Motor neuron (in vitro differentiated cells): ENCODE measurements at regions not wholly inside any gene's neighbourhood (a gene's known extent, or its start where the extent isn't known, plus 50 kb on each side); places are given as distances from the start of the nearest gene placed in this dataset.

ENCODE experiments used
- ATAC-seq, 8 experiments: fragments of 200-7000 bp; cut with Tn5 transposase; replicated peaks in 6 of 8; 2 replicates each; pipeline ENCODE4 v1.8.0; 2021; ENCODE audit warnings: mild to moderate bottlenecking in 8 of 8, moderate library complexity in 8 of 8
- H3K27ac ChIP-seq, 2 donors: fragments of 250-450 bp; sonication (Bioruptor Pico); 2 replicates each; pipeline ENCODE4 v1.9.0; 2021; ENCODE audit warnings: antibody characterized with exemption in 2 of 2, mild to moderate bottlenecking in 2 of 2, moderate library complexity in 1 of 2
- H3K4me1 ChIP-seq, 2 donors: fragments of 250-450 bp; sonication (Bioruptor Pico); replicated peaks in 1 of 2; 2 replicates each; pipeline ENCODE4 v1.6.1; 2021; ENCODE audit warnings: antibody characterized with exemption in 2 of 2, mild to moderate bottlenecking in 2 of 2, moderate library complexity in 1 of 2
- H3K4me3 ChIP-seq, 5 donors: fragments of 250-450 bp; sonication (Bioruptor Pico); 2 replicates each; pipeline ENCODE4 v1.9.0; 2021; ENCODE audit warnings: antibody characterized with exemption in 5 of 5, mild to moderate bottlenecking in 5 of 5, moderate library complexity in 4 of 5
- WGBS, 10 experiments: fragments of 450-650 bp; shearing (Covaris generic); methylation state at CpG; one replicate each; pipeline ENCODE4 v1.0.0; 2022; 5-methylcytosine and 5-hydroxymethylcytosine counted together
- in situ Hi-C, 9 experiments: fragments of 400-800 bp; cut with MboI; loops; one replicate each; pipeline ENCODE4 v1.15.0; 2021; ENCODE audit warnings: low sequenced_read_pairs in 9 of 9, low pct_unique_long_range_greater_than_20kb in 2 of 9; ENCODE audit not compliant: unreplicated experiment in 9 of 9

DNA sequence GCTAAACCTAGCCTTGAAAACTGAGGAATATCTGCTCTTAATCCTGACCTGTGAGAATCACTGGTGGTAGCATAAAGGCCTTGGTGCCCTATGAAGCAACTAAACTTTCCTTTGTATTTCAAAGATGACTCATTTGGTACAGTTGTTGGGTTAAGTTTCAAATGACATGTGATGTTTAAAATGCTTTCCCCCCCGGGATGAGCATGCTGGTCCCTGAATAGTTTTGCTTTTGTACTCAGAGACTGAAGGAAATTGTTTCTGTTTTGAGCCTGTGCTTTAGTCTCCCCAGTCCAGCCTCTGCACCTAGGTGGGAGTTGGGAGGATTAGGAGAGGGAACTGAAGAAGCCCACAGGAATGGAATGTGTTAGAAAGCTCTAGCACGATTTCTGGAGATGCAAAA lies 258.9 kb upstream of the NPY start:
- 0 to 86% (median 40%) methylated on average over 1 to 2 of the region's 2 CpGs; no CpG with 5 or more reads in 1 of the 10 experiments for WGBS, 10 experiments
- peaks cover 4 to 10% of the 10 kb centered on the region in 2 donors for H3K4me1 ChIP-seq
- in situ Hi-C loops: no loop called here
- H3K27ac ChIP-seq: peak overlapping the region in 1 of 2 donors; percentile 20
- ATAC-seq: peak in 7 of 8 experiments; percentile 22 to 64 (median 54)
- H3K4me3 ChIP-seq: no peak overlapping the region

DNA sequence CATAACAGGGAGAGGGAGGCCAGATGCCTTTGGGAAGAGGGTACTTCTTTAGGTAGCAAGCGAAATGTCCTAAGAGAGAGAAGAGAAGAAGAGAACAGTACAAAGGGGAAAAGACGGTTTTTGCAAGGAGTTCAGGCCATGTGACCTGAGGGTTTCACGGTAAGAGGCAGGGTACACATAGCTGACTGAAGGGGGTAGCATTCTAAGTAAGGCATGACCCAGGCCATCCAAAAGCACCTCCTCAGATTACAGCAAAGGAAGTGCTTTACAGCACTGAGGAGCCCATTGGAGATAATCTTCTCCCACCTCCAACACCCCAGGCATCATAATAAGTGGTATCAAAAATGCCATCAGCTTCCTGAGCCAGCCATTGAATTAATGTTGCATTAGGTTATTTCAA lies 258.2 kb upstream of the NPY start:
- H3K4me3 ChIP-seq: no peak overlapping the region
- 21 to 100% (median 76%) methylated on average over 1 to 3 of the region's 3 CpGs for WGBS, 10 experiments
- no peak overlapping the region for H3K27ac ChIP-seq
- in situ Hi-C loops: no loop called here
- H3K4me1 ChIP-seq: peaks cover 4 to 10% of the 10 kb centered on the region in 2 donors
- ATAC-seq: no peak

DNA sequence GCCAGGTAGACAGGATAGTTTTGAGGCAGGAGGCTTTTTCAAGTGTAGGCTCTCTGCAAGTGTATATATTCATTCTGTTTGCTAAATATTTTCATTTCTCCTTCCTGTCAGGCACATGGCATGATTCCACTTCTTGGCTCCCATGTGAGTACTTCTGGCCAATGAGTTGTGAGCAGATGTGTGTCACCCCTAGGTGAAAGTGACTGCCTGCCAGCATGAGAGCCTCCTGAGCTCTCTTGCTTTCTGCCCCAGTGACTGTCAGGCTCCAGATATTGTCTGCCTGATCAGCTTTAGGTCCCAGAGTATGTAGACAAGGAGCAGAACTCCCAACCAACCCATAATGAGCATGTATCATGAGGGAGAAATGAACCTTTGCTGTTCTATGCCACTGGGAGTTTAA lies 257.6 kb upstream of the NPY start:
- ATAC-seq: no peak

DNA sequence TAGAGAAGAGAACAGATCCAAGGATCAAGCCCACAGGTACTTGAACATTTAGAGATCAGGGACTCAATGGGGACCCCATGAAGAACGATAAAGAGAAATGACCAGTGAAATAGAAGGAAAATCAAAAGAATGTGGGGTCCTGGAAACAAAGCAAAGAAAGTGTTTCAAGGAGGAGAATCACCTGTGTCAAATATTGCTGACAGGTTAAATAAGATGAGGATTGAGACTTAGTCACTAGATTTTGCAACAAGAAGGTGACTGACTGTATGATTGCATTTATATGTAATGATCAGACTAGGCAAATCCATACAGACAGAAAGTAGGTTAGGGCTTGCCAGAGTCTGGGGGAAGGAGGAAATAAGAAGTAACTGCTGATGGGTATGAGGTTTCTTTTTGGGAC lies 254.9 kb upstream of the NPY start:
- Histone ChIP-seq H3K4me3 (no peak overlapping the region), H3K27ac (no peak overlapping the region), H3K4me1 (peaks cover 4 to 10% of the 10 kb centered on the region in 2 donors)
- in situ Hi-C loops: no loop called here
- ATAC-seq: no peak
- 0 to 100% (median 81%) methylated on average over 1 of the region's 1 CpG; no CpG with 5 or more reads in 1 of the 10 experiments for WGBS, 10 experiments

More for the DNA sequence above, 257.6 kb upstream of the NPY start:
- Histone ChIP-seq H3K27ac (no peak overlapping the region), H3K4me3 (no peak overlapping the region), H3K4me1 (peaks cover 4 to 10% of the 10 kb centered on the region in 2 donors)
- in situ Hi-C loops: no loop called here

DNA sequence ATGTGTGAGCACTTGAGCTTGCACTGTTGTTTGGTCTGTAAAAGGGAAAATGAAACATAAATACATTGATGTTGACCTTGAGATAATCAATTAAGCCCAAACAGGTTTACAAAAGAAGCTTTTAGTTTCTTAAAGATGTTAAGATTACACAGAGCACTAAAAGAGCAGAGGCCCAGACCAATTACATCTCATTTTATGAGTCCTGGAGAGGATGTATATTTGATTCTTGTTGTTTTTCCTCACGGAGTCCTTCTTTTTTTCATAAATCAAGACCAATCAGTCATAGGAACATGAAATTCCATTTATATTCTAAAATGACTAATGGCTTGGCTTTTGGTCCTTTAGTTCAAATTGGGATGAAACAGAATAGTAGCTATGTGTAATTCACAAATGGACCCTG lies 249.7 kb upstream of the NPY start:
- WGBS, 10 experiments: 0 to 100% (median 79%) methylated on average over 1 of the region's 1 CpG; no CpG with 5 or more reads in 4 of the 10 experiments
- H3K27ac ChIP-seq: no peak overlapping the region
- in situ Hi-C loops: no loop called here
- ATAC-seq: no peak
- H3K4me3 ChIP-seq: no peak overlapping the region
- no peaks in the 10 kb centered on the region for H3K4me1 ChIP-seq

DNA sequence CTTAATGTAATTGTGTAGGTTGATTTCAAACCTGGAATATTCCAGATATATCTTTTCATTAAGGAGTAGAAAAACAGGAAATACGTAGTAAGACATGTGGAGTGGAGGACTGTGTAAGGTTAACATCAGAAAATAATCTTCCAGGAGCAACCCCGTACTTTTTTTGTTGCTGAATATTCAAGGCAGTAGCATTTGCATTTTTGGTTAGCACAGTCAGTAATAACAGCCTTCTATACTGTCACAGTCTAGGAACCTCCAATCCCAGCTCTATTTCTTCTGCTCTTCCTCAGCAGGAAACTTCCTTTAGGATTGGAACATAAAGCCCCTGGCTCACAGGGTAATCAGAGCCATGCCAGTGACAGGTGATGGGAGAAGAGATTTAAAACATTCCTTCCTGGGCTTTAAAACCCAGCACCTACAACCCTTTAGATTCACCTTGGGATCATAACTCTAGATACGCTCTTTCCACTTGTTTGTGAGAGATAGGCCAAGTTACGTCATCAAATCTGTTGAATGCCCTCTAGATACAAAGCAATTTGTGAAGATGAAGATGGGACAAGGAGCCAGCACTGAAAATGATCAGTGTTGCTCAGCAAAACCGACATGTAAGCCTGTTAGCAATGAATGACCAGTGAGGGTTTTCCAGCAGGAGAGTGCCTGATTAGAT lies 248.5 kb upstream of the NPY start:
- H3K4me3 ChIP-seq: no peak overlapping the region
- ATAC-seq: peak in 3 of 8 experiments; percentile 60 to 75 (median 74)
- H3K4me1 ChIP-seq: no peaks in the 10 kb centered on the region
- in situ Hi-C loops: no loop called here
- WGBS, 10 experiments: 0 to 100% (median 67%) methylated on average over 1 to 4 of the region's 5 CpGs; no CpG with 5 or more reads in 1 of the 10 experiments
- H3K27ac ChIP-seq: no peak overlapping the region

DNA sequence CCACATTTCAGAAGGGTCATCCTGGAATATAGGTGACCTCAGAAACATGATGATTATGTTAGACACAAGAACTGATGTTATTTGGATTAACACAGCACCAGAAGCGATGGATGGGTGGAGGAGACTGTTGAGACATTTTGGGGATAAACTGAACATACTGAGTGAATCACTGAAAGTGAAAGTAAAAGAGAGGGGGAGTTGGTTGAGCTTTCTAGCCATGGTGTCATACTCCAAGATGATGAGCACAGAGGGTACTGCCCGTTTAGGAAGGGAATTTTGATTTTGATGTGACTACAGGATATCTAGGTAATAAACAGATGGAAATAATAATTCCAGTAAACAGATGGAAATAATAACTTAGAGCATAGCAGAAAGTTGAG lies 248.0 kb upstream of the NPY start:
- 0 to 100% (median 58%) methylated on average over 1 to 2 of the region's 2 CpGs; no CpG with 5 or more reads in 2 of the 10 experiments for WGBS, 10 experiments
- in situ Hi-C loops: no loop called here
- H3K4me1 ChIP-seq: no peaks in the 10 kb centered on the region
- no peak overlapping the region for H3K4me3 ChIP-seq
- ATAC-seq: peak in 3 of 8 experiments; percentile 22 to 77 (median 46)
- no peak overlapping the region for H3K27ac ChIP-seq

DNA sequence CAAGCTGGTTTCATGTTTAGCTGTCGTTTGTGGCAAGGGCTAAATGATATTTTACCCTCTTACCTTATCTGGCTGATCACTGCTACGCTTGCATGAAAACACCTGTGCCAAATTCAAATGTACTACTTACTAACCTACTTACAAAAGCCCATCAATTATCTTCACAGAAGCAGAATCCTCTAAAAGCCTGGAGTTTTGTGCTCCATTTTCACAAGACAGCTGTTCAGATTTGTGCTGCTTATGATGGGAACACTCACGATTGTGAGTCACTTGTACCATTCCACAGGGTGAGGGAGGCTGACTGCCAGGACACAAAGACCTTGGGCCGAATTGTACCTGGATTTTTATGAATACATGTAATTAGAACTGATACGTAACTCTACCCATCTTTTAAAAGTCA lies 245.0 kb upstream of the NPY start:
- no peak for ATAC-seq
- WGBS, 10 experiments: 33 to 100% (median 57%) methylated on average over 1 to 5 of the region's 5 CpGs; no CpG with 5 or more reads in 1 of the 10 experiments
- no peak overlapping the region for H3K4me3 ChIP-seq
- H3K4me1 ChIP-seq: no peaks in the 10 kb centered on the region
- in situ Hi-C loops: no loop called here
- H3K27ac ChIP-seq: no peak overlapping the region

DNA sequence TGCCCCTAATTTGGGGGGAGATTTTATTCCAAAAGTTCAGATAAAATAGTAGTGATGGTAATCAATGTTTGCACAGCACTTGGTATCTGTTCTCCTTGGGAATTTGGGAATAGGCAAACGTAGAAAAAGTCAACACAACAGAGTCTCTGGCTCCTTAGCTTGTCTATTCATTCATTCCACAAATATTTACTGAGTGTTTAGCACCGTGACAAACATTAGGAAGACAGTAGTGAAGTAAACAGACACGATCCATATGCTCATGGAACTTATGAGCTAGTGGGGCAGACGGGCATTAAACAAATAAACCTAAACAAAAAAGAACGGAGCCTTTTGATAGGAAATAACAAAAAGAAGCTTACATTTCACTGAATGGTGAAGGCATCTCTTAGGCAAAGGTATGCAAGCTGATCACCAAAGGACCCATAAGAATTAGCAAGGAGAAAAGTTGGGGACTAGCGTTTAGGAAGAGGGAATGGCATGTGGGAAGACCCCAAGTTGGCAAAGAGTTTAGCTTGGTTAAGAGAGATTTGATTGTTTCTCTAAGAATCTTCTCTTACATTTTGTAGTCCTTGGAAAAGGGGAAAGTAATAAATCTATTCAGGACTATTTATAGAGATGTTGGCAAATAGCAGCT lies 243.9 kb upstream of the NPY start:
- 0 to 100% (median 67%) methylated on average over 1 to 6 of the region's 6 CpGs; no CpG with 5 or more reads in 1 of the 10 experiments for WGBS, 10 experiments
- in situ Hi-C loops: no loop called here
- peak in 3 of 8 experiments; percentile 55 to 96 (median 74) for ATAC-seq
- H3K27ac ChIP-seq: no peak overlapping the region
- H3K4me3 ChIP-seq: no peak overlapping the region
- no peaks in the 10 kb centered on the region for H3K4me1 ChIP-seq

DNA sequence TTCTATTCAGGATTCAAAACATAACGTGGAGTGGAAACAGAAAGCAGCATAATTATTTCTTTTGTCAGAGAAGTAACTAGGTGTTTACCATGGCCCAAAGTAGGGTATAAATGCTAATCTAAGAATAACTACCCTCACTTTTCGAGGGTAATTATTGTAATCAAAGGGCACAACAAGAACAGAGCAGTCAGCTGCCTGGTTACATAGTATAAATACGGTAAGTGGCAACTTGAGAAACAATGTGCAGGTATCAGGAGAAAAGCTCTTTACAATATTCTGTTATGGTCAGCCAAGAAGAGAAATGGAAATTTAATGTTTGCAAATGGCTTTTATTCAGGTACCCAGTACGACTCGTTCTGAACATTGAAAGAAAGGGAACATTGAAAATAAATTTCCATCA lies 242.0 kb upstream of the NPY start:
- Histone ChIP-seq H3K27ac (no peak overlapping the region), H3K4me3 (no peak overlapping the region), H3K4me1 (no peaks in the 10 kb centered on the region)
- in situ Hi-C loops: no loop called here
- WGBS, 10 experiments: 17 to 100% (median 80%) methylated on average over 1 to 5 of the region's 5 CpGs; no CpG with 5 or more reads in 1 of the 10 experiments
- ATAC-seq: no peak

DNA sequence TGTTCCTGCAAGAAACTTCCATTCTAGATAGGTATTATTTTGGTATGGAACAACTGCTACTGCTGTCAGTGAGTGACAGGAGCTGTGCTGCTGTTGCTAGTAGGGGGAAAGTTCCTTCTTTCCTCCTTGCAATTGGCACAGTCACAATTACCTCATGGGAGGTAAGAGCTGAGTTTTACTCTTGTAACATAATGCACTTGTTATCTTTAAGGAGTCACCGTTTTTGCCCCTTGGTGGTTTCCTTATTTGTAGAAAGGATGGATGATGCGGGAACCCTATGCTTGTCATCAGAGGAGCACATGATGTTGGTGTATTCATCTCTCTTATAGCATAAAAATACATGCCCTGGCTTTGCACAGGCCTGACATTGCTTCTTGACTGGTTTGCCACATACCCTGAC lies 234.7 kb upstream of the NPY start:
- H3K4me3 ChIP-seq: no peak overlapping the region
- WGBS, 10 experiments: 0 to 100% (median 80%) methylated on average over 1 to 2 of the region's 2 CpGs; no CpG with 5 or more reads in 3 of the 10 experiments
- ATAC-seq: no peak
- H3K27ac ChIP-seq: no peak overlapping the region
- no peaks in the 10 kb centered on the region for H3K4me1 ChIP-seq
- in situ Hi-C loops: no loop called here

DNA sequence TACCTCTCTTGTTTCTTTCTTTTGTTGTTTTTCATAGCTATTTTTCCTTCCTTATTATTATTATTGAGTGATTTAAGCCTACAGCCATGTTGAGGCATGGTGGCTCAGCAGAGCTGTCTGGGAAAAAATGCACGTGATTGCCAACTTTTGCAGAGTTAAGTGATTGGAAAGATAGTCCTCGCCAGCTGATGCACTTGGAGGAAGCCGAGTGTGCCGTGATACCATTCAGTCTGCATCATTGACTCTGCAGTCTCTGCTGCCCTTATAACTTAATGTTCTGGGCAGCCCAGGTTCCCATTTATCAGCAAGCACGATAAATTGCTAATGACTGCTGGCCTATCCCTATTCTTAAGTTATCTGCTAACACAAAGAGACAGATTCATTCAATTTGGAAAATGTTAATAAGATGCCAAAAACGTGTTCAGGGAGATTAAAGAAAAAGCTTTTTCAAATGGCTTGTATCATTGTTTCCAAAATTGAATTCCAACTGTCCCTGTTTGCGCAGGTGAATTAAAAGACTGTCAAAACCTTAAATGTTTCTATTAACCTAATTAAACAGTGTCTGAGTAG lies 232.9 kb upstream of the NPY start:
- ATAC-seq: no peak
- in situ Hi-C loops: no loop called here
- Histone ChIP-seq H3K27ac (no peak overlapping the region), H3K4me1 (no peaks in the 10 kb centered on the region), H3K4me3 (no peak overlapping the region)
- WGBS, 10 experiments: 17 to 93% (median 55%) methylated on average over 1 to 7 of the region's 7 CpGs; no CpG with 5 or more reads in 1 of the 10 experiments

DNA sequence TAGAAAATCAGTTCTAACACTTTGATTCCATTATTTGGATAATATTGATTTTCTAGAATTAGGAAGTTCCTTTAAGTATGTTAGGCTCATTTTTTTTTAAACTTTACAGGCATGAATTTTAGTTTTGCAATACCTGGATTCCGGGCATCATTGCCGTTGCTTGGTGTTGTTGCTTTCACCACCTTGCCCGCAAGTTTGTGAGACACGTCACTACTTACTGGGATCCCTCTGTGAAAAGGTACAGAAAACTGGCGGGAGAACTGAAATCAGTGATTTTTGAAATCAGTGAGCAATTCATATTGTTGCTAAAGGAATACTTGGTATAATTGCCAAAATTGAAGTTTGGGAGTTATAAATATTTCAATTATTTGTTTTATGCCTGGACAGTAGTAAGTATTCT lies 232.3 kb upstream of the NPY start:
- WGBS, 10 experiments: 61 to 100% (median 96%) methylated on average over 1 to 5 of the region's 5 CpGs; no CpG with 5 or more reads in 1 of the 10 experiments
- no peak overlapping the region for H3K27ac ChIP-seq
- H3K4me3 ChIP-seq: no peak overlapping the region
- in situ Hi-C loops: no loop called here
- no peaks in the 10 kb centered on the region for H3K4me1 ChIP-seq
- no peak for ATAC-seq
